H9 (cell line): ENCODE measurements at regions not wholly inside any gene's neighbourhood (a gene's known extent, or its start where the extent isn't known, plus 50 kb on each side); places are given as distances from the start of the nearest gene placed in this dataset.

Source experiments
- DNase-seq: peaks from one replicate; pipeline ENCODE4 v3.0.0-alpha.2; 2017
- H2AFZ ChIP-seq: one replicate; pipeline ENCODE4 v1.6.1; 2013; ENCODE audit warnings: mild to moderate bottlenecking, low read length, control low read depth, moderate library complexity
- H2AK5ac ChIP-seq: 2 replicates; pipeline ENCODE4 v1.6.1; 2013; ENCODE audit warnings: low read length, control low read depth, mixed read lengths; ENCODE audit not compliant: insufficient read length
- H2BK120ac ChIP-seq: one replicate; pipeline ENCODE4 v1.6.1; 2013; ENCODE audit warnings: low read depth, mild to moderate bottlenecking, low read length, control low read depth, inconsistent platforms; ENCODE audit not compliant: poor library complexity, severe bottlenecking
- H2BK12ac ChIP-seq: 2 replicates; pipeline ENCODE4 v1.6.1; 2013; ENCODE audit warnings: low read length, control low read depth, mixed read lengths, low read depth; ENCODE audit not compliant: insufficient read length
- H2BK15ac ChIP-seq: 2 replicates; pipeline ENCODE4 v1.6.1; 2013; ENCODE audit warnings: low read depth, low read length, control low read depth
- H2BK20ac ChIP-seq: one replicate; pipeline ENCODE4 v1.6.1; 2013; ENCODE audit warnings: low read depth, mild to moderate bottlenecking, low read length, control low read depth, inconsistent platforms; ENCODE audit not compliant: poor library complexity, severe bottlenecking
- H2BK5ac ChIP-seq: 2 replicates; pipeline ENCODE4 v1.6.1; 2013; ENCODE audit warnings: low read length, control low read depth, mixed read lengths; ENCODE audit not compliant: insufficient read length
- H3K14ac ChIP-seq: 2 replicates; pipeline ENCODE4 v1.6.1; 2013; ENCODE audit warnings: low read length, control low read depth; ENCODE audit not compliant: insufficient read depth
- H3K18ac ChIP-seq: 2 replicates; pipeline ENCODE4 v1.6.1; 2013; ENCODE audit warnings: low read depth, mild to moderate bottlenecking, mixed read lengths, low read length, control low read depth; ENCODE audit not compliant: insufficient read length
- H3K23ac ChIP-seq: 2 replicates; pipeline ENCODE4 v1.6.1; 2013; ENCODE audit warnings: low read length, control low read depth, mixed read lengths, low read depth; ENCODE audit not compliant: insufficient read length
- H3K23me2 ChIP-seq: 2 replicates; pipeline ENCODE4 v1.6.1; 2013; ENCODE audit warnings: low read depth, mild to moderate bottlenecking, mixed read lengths, low read length, control low read depth; ENCODE audit not compliant: insufficient read length, poor library complexity, severe bottlenecking
- H3K27ac ChIP-seq: 2 replicates; pipeline ENCODE4 v1.5.1; 2013; ENCODE audit warnings: low read length, control low read depth, mixed read lengths, low read depth; ENCODE audit not compliant: insufficient read length
- H3K27me3 ChIP-seq: 2 replicates; pipeline ENCODE4 v1.6.1; 2013; ENCODE audit warnings: low read length, control low read depth, inconsistent platforms; ENCODE audit not compliant: insufficient read depth
- H3K4ac ChIP-seq: 2 replicates; pipeline ENCODE4 v1.6.1; 2013; ENCODE audit warnings: low read depth, mild to moderate bottlenecking, control low read depth, inconsistent platforms, low read length, moderate library complexity
- H3K4me1 ChIP-seq: 2 replicates; pipeline ENCODE4 v1.6.1; 2013; ENCODE audit warnings: low read length, control low read depth, inconsistent platforms; ENCODE audit not compliant: insufficient read depth
- H3K4me2 ChIP-seq: 2 replicates; pipeline ENCODE4 v1.6.1; 2013; ENCODE audit warnings: low read length, control low read depth, mixed read lengths; ENCODE audit not compliant: insufficient read length, insufficient read depth
- H3K56ac ChIP-seq: 2 replicates; pipeline ENCODE4 v1.6.1; 2013; ENCODE audit warnings: low read depth, mild to moderate bottlenecking, mixed read lengths, low read length, control low read depth; ENCODE audit not compliant: insufficient read length
- H3K79me1 ChIP-seq: 2 replicates; pipeline ENCODE4 v1.6.1; 2013; ENCODE audit warnings: low read depth, mild to moderate bottlenecking, moderate library complexity, low read length, control low read depth, inconsistent platforms; ENCODE audit not compliant: insufficient read depth, poor library complexity, severe bottlenecking
- H3K79me2 ChIP-seq: 2 replicates; pipeline ENCODE4 v1.6.1; 2013; ENCODE audit warnings: low read length, control low read depth, inconsistent platforms; ENCODE audit not compliant: insufficient read depth
- H3K9ac ChIP-seq: 2 replicates; pipeline ENCODE4 v1.6.1; 2013; ENCODE audit warnings: low read length, control low read depth, mixed read lengths; ENCODE audit not compliant: insufficient read length; ENCODE audit errors: extremely low read depth
- H3K9me3 ChIP-seq: one replicate; pipeline ENCODE4 v1.6.1; 2013; ENCODE audit warnings: low read depth, low read length, inconsistent platforms; ENCODE audit not compliant: control insufficient read depth
- H3T11ph ChIP-seq: one replicate; pipeline ENCODE4 v1.6.1; 2013; ENCODE audit warnings: mild to moderate bottlenecking, low read length, control low read depth, inconsistent platforms
- H4K20me1 ChIP-seq: one replicate; pipeline ENCODE4 v1.6.1; 2013; ENCODE audit not compliant: control insufficient read depth, insufficient read length, insufficient read depth
- H4K5ac ChIP-seq: 2 replicates; pipeline ENCODE4 v1.6.1; 2013; ENCODE audit warnings: low read depth, mild to moderate bottlenecking, mixed read lengths, low read length, control low read depth; ENCODE audit not compliant: insufficient read length
- H4K8ac ChIP-seq: replicated peaks from 2 replicates; pipeline ENCODE4 v1.6.1; 2013; ENCODE audit warnings: low read length, control low read depth, mixed read lengths, low read depth; ENCODE audit not compliant: insufficient read length
- H4K91ac ChIP-seq: 2 replicates; pipeline ENCODE4 v1.6.1; 2013; ENCODE audit warnings: low read depth, mild to moderate bottlenecking, moderate library complexity, mixed read lengths, low read length, control low read depth; ENCODE audit not compliant: insufficient read length
- H3K27ac Mint-ChIP-seq, 3 experiments: 2 replicates in 2 of 3; 3 replicates in 1 of 3; pipeline ENCODE4 v1.8.0; 2020 to 2021; ENCODE audit warnings: mixed read lengths in 3 of 3, mild to moderate bottlenecking in 1 of 3, moderate library complexity in 1 of 3
- H3K27me3 Mint-ChIP-seq: 2 replicates; pipeline ENCODE4 v1.8.0; 2021; ENCODE audit warnings: low read depth, mild to moderate bottlenecking, moderate library complexity, mixed read lengths
- H3K36me3 Mint-ChIP-seq, 3 experiments: 2 replicates in 2 of 3; 3 replicates in 1 of 3; pipeline ENCODE4 v1.8.0; 2020 to 2021; ENCODE audit warnings: low read depth in 3 of 3, mixed read lengths in 3 of 3; ENCODE audit not compliant: insufficient read depth in 1 of 3
- H3K4me1 Mint-ChIP-seq, 2 experiments: 2 replicates each; pipeline ENCODE4 v1.8.0; 2020; ENCODE audit warnings: mixed read lengths in 2 of 2
- H3K4me3 Mint-ChIP-seq, 2 experiments: 2 replicates in 1 of 2; 3 replicates in 1 of 2; pipeline ENCODE4 v1.8.0; 2020 to 2021; ENCODE audit warnings: mild to moderate bottlenecking in 2 of 2, mixed read lengths in 2 of 2, moderate library complexity in 1 of 2
- H3K9me3 Mint-ChIP-seq, 2 experiments: 2 replicates in 1 of 2; 3 replicates in 1 of 2; pipeline ENCODE4 v1.8.0; 2020; ENCODE audit warnings: mild to moderate bottlenecking in 2 of 2, mixed read lengths in 2 of 2, moderate library complexity in 1 of 2
- CTCF ChIP-seq: fragments of 200-600 bp; sonication (generic); conservative IDR thresholded peaks from 3 replicates; pipeline ENCODE4 v1.8.0; 2021; ENCODE audit warnings: antibody characterized with exemption, mild to moderate bottlenecking
- WGBS: extraction: QIAGEN DNeasy Blood & Tissue Kit; methylation state at CpG from one replicate; pipeline ENCODE4 v1.1.7; 2013; ENCODE audit warnings: missing lambda C conversion rate, low lambda C conversion rate, mixed read lengths; ENCODE audit not compliant: insufficient read length; ENCODE audit errors: extremely low coverage; 5-methylcytosine and 5-hydroxymethylcytosine counted together

DNA sequence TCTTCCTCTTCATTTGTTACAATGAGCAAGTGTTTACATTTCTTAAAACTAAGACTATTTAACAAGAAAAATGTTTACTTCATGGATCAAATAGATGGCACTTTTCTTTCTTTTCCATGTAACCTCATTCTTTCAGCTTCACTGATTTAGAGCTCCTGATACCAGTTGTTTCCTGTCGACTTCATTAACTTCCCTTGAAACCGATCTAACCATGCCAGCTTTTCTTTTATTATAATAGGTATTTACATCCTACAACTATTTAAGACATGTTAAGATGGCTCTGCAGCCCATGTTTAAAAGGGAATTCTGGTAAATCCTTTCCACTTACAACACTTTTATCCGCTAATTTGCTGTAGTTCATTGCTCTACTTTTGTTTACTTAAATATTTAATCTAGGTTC lies 107.3 kb upstream of the DCN start:
- Histone ChIP-seq H2BK12ac (no peak overlapping the region), H3K18ac (no peak overlapping the region), H4K8ac (no peak overlapping the region), H2BK5ac (no peak overlapping the region), H4K20me1 (no peaks in the 10 kb centered on the region), H3K79me2 (no peaks in the 10 kb centered on the region), H2BK15ac (no peak overlapping the region), H3K9me3 (no peaks in the 10 kb centered on the region), H3K14ac (no peak overlapping the region), H3K27ac (no peak overlapping the region), H3K27me3 (no peaks in the 10 kb centered on the region), H2AFZ (no peak overlapping the region), H3T11ph (no peak overlapping the region), H2BK20ac (no peak overlapping the region), H3K4me1 (no peaks in the 10 kb centered on the region), H2BK120ac (no peak overlapping the region), H3K9ac (no peak overlapping the region), H2AK5ac (no peak overlapping the region), H3K23ac (no peak overlapping the region), H3K23me2 (no peaks in the 10 kb centered on the region), H3K4me2 (no peak overlapping the region), H3K79me1 (no peaks in the 10 kb centered on the region), H3K56ac (no peak overlapping the region), H4K91ac (no peak overlapping the region), H4K5ac (no peak overlapping the region), H3K4ac (no peak overlapping the region)
- Mint-ChIP-seq H3K4me1 (no peaks in the 10 kb centered on the region), H3K4me3 (no peak overlapping the region), H3K27ac (no peak overlapping the region), H3K27me3 (peaks cover 1% of the 10 kb centered on the region; the same call in 1 of the 2 replicates), H3K9me3 (no peaks in the 10 kb centered on the region), H3K36me3 (no peaks in the 10 kb centered on the region)
- TF ChIP-seq CTCF, result no peak
- no CpG with 5 or more reads among the region's 3 CpGs for WGBS
- no peak for DNase-seq
